ENCODE measurements at regions not wholly inside any gene's neighbourhood (a gene's known extent, or its start where the extent isn't known, plus 50 kb on each side); places are given as distances from the start of the nearest gene placed in this dataset.

DNA sequence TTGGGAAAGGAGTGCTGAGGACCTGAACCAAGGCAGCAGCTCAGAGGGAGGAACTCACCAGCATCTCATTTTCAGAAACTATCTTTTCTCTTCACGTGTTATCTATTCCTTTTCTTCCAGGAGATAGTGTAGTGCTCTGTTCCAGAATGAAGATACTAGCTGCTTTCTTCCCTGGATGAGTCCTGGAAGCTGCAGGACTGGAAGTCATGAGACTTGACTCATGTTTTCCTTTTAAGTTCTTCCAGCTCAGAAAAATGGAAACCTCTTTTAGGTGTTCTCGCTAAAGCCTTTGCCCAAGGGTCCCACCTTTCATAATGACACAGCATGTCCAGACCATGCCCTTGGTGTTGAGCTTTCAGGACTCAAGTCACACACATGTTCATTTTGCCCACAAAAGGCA is 106.7 kb downstream of the UNC5CL start:
- H3K4me3 ChIP-seq (ENCODE audit: control insufficient read depth, low read depth, low read length): no peak overlapping the region
- no peak for DNase-seq (ENCODE audit: low read depth)
- TF ChIP-seq, protein P1, sequence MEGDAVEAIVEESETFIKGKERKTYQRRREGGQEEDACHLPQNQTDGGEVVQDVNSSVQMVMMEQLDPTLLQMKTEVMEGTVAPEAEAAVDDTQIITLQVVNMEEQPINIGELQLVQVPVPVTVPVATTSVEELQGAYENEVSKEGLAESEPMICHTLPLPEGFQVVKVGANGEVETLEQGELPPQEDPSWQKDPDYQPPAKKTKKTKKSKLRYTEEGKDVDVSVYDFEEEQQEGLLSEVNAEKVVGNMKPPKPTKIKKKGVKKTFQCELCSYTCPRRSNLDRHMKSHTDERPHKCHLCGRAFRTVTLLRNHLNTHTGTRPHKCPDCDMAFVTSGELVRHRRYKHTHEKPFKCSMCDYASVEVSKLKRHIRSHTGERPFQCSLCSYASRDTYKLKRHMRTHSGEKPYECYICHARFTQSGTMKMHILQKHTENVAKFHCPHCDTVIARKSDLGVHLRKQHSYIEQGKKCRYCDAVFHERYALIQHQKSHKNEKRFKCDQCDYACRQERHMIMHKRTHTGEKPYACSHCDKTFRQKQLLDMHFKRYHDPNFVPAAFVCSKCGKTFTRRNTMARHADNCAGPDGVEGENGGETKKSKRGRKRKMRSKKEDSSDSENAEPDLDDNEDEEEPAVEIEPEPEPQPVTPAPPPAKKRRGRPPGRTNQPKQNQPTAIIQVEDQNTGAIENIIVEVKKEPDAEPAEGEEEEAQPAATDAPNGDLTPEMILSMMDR (IDR thresholded peaks at IDR 0.05; ENCODE audit: control insufficient read depth, insufficient read depth, low read depth, low read length, missing control alignments): no peak

DNA sequence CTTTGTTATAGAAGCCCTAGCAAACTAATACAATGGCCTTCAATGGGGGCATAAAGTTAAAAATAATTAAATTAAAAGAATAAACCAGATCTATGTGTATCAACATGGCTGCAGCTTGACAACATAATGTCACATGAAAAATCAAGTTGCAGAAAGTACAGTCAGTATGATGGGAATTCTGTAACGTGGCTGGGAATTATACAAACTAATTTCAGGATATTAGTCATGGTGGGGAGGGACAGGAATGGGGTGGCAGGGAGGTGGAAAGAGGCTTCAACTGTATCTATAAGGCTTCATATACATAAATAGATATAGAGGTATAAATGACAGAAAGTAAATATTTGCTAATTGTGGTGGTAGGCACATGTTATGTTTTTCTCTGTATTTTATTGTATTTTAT is 107.1 kb downstream of the UNC5CL start:
- no peak for DNase-seq (ENCODE audit: low read depth)
- TF ChIP-seq, protein P1 (IDR thresholded peaks at IDR 0.05; ENCODE audit: control insufficient read depth, insufficient read depth, low read depth, low read length, missing control alignments): no peak

DNA sequence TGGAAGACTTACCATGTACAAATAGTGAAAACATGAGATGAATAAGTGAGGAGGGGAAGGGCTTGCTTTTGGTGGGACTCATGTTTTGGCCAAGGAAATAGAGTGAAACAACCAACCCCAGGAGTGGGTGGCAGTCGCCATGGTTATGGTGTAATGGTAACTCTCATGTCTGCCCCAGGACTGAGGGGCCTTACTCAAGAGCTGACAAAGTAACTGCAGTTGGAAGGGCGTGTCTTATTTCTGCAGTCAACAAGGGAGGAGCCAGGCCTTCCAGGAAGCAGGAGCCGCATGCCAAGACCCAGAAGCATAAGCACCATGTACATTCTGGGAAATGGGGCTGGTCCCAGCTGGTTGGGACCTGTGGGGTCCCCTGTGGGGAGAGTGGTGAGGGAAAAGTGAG is 108.5 kb downstream of the UNC5CL start:
- DNase-seq (ENCODE audit: low read depth): no peak
- no peak overlapping the region for H3K4me3 ChIP-seq (ENCODE audit: control insufficient read depth, low read depth, low read length)
- TF ChIP-seq, protein P1 (IDR thresholded peaks at IDR 0.05; ENCODE audit: control insufficient read depth, insufficient read depth, low read depth, low read length, missing control alignments): no peak

More for the DNA sequence above, 107.1 kb downstream of the UNC5CL start:
- no peak overlapping the region for H3K4me3 ChIP-seq (ENCODE audit: control insufficient read depth, low read depth, low read length)

DNA sequence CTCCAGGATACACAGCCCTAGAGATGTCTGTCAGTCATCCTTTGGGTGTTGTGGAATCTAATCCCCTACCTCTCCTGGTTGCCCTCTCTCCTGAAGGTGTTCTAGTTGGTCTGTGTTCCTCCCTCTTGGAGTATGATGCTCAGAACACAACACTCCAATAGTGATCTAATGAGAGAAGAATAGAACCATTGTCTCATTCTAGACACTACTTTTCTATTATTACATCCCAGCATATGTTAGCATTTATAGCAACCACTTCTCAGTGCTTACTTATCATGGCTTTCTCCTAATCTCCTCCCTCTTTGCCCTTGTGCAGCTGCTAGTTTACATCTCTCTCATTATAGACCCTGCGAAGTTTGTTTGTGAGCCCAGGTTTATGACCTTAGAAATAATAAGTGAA is 109.0 kb downstream of the UNC5CL start:
- TF ChIP-seq, protein P1 (IDR thresholded peaks at IDR 0.05; ENCODE audit: control insufficient read depth, insufficient read depth, low read depth, low read length, missing control alignments): peak; percentile 1
- H3K4me3 ChIP-seq (ENCODE audit: control insufficient read depth, low read depth, low read length): no peak overlapping the region
- no peak for DNase-seq (ENCODE audit: low read depth)

DNA sequence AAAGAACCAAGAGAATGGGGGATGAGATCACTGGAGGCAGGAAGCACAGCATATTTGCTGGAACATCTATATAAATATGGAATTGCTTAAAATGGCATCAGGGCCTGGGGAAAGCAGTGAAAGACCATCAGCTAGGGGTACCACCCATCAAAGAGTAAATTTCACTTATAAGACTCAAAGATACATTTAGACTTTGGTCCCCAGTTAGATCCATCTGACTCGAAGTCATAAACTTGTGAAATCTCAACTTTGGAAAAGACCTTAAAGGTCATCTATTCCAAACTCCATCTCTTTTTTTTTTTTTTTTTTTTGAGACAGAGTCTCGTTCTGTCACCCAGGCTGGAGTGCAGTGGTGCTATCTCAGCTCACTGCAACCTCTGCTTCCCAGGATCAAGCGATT is 109.8 kb downstream of the UNC5CL start:
- TF ChIP-seq, protein P1 (IDR thresholded peaks at IDR 0.05; ENCODE audit: control insufficient read depth, insufficient read depth, low read depth, low read length, missing control alignments): no peak
- no peak overlapping the region for H3K4me3 ChIP-seq (ENCODE audit: control insufficient read depth, low read depth, low read length)
- no peak for DNase-seq (ENCODE audit: low read depth)

DNA sequence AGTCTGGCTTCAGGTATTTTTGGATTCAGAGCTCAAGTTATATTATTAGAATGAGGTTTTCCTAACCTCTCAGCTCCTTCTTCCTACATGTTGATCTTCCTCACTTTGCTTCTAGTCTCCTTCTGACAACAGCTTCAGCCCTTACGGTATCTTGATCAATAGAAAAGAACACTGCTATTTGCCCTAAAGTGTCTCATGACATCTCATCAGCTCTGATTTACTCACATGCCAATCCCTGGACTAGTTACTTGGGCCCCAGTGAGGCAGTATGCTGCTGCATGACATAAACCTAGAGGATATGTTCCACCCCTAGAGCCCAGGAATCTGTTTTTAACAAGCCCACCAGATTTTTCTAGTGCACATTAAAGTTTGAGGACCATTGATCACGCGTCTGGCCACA is 110.3 kb downstream of the UNC5CL start:
- DNase-seq (ENCODE audit: low read depth): no peak
- TF ChIP-seq, protein P1 (IDR thresholded peaks at IDR 0.05; ENCODE audit: control insufficient read depth, insufficient read depth, low read depth, low read length, missing control alignments): no peak
- no peak overlapping the region for H3K4me3 ChIP-seq (ENCODE audit: control insufficient read depth, low read depth, low read length)

DNA sequence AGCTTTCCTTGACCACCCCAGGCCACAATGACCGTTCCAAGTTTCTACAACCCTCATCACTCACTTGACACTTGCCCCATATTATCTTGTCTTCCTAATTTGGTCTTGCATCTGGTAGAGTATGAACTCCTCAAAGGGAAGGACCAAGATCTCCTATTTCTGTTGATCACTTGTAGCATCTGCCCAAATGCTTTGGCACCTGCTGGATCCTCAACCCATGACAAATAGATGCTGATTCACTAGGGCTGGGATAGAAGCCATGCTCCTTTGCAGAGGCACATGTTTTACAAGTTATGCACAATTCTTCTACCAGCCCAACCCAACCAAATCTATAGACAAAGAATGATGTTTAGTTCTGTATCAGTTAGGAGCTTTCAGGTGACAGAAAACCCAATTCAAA is 110.7 kb downstream of the UNC5CL start:
- H3K4me3 ChIP-seq (ENCODE audit: control insufficient read depth, low read depth, low read length): no peak overlapping the region
- TF ChIP-seq, protein P1 (IDR thresholded peaks at IDR 0.05; ENCODE audit: control insufficient read depth, insufficient read depth, low read depth, low read length, missing control alignments): no peak

More for the DNA sequence above, 110.7 kb downstream of the UNC5CL start:
- DNase-seq (ENCODE audit: low read depth): no peak

Data from AG09309 (cell line).